Pulmonary artery endothelial cell (primary cell): ENCODE measurements at regions not wholly inside any gene's neighbourhood (a gene's known extent, or its start where the extent isn't known, plus 50 kb on each side); places are given as distances from the start of the nearest gene placed in this dataset.
"Not testable (repeated sequence)": the region's sequence is repeated elsewhere in the genome, so short reads cannot be mapped to it uniquely, and the experiment has no call there.

ENCODE experiments used
- DNase-seq: peaks from one replicate; pipeline ENCODE4 v3.0.0-alpha.2; 2011; ENCODE audit warnings: low read depth, low spot score

DNA sequence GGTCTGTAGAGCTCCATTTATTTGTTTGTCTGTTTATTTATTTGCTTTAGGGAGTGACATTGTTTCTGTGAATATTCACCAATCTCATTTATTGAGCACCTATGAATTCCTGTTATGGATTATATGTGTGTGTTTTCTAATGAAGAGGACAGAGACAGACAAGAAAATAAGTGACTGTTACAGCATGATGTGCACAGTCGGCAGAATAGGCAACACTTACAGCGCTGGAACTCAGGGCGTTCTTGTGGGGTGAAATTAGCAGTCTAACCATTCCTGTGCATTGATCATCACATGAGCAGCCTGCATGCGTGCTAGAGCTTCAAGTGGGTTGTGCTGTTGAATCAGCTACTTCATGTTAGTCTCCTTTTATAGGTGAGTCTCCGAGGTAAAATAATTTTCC lies 960.7 kb downstream of the SLC4A3 start:
- DNase-seq = no peak

DNA sequence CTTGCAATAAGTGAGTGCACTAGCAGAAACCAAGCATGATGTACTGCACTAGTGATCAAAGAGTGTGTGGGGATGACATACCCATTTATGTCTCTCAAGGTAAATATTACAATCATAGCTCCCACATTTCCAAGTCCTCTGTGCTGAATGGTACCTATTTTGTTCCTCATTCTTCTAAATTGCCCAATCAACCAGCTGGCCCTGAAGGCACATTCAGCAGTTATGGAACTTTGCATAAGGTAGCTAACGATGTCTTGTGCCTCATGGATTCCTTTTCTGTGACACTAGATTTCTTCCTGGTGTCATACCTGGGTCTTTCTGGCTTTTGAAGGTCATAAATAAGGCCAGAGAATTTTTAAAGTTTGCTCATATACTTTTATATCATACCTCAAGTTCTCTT lies 963.0 kb downstream of the SLC4A3 start:
- DNase-seq = no peak

DNA sequence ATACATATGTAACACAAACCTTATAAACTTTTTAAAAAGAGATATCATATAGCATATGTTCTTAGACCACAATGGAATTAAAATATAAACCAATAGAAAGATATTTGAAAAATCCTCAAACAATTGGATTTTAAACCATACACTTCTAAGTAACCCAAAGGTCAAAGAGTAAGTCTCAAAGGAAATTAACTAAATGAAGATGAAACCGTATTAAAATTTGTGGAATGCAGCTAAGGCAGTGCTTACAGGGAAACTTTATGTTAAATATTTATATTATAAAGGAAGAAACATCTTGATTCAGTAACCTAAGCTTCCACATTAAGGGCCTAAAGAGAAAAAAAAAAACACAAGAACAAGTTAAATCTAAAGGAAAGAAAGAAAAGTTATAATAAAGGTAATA lies 966.1 kb downstream of the SLC4A3 start:
- DNase-seq = no peak

DNA sequence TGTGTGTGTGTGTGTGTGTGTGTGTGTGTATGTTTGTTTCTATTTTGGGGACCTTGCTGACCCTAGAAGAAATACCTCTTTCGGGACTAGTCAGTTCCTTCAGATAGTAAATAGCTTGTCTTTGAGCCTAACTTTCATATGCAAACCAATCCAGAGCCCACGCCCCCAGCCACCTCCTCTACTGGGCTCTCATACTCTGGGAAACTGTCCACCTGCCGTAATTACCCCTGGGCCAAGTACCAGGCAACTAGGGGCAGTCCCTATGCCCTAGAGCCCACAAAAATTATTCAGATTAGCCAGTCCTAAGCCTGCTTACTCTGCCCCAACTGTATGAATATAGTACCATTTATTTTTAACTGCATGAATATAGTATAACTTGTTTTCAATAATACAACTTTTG lies 970.4 kb downstream of the EPHA4 start:
- DNase-seq = no peak

DNA sequence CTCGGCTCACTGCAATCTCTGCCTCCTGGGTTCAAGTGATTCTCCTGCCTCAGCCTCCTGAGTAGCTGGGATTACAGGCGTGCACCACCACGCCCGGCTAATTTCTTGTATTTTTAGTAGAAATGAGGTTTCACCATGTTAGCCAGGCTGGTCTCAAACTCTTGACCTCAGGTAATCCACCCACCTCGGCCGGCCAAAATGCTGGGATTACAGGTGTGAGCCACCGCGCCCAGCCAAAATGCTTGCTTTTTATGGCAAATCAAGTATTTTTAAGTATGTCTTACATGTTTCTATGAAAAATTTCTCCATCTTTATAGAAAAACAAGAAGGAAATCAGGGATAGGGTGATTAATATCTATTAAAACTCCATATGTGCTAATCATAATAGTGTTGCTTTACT lies 959.1 kb downstream of the EPHA4 start:
- DNase-seq = not testable (repeated sequence)

DNA sequence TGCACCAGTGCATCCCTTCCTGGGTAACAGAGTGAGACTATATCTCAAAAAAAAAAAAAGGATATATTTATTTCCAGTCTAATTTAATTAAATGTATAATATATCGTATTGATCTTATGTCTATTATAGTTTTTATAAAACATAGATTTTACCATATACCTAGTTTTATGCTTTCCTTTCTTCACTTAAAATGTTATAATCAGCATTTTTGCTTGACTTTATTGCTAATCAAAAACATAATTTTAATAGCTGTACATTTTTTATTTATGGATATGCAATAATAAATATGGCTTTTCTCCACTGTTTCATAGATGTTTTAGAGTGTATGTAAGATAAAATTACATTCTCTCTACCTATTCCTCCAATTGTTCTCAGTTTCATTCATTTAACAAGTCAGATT lies 958.0 kb downstream of the EPHA4 start:
- no peak for DNase-seq

DNA sequence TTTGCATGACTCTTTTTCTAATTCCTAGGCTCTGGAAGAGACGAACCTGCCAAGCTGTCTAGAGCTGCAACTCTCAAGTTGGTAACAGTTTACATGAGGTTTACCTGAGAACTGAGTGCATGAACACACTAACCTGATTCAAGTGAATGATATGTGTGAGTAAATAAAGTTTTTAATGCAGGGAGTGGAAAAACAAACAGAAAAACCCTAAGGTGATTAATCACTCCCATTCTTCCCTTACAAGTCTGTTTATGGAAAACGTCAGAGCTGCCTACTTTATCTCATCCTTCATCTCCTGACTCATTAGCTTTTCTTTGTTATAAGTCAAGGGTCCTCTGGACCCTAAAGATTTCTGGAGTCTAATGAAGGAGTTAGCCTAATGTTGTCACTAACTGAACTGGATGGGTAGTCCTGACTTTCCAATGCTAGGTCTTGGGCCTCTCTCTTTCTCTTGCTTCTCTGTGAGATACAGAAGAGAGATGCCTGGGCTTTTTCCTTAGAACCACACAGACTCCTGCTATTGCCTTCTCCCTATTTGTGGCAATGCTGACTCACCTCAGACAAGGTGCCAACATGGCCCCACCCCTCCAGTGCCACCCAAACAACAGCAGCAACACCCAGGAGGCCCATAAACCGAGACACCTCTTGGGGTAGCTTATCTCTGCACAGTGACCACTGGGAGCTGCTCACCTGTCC lies 952.4 kb downstream of the EPHA4 start:
- DNase-seq = no peak

DNA sequence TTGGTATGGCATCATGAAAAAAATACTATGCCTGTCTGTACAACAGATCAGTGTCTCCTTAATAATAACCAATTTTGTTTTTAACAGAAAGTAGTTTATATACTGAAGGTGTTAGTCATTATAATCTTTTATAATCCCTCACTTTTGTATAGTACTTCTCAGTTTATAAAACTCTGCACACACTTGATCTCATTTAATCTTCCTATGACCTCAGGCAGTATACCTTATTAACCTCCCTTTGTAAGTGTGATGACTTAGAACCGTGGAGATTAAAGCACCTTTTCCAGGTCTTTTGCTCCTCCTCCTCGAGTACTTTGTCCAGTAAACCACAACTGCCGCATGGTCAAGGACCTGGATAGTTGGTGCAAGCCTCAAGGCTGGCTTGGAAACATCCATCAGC lies 945.5 kb downstream of the EPHA4 start:
- DNase-seq = no peak

DNA sequence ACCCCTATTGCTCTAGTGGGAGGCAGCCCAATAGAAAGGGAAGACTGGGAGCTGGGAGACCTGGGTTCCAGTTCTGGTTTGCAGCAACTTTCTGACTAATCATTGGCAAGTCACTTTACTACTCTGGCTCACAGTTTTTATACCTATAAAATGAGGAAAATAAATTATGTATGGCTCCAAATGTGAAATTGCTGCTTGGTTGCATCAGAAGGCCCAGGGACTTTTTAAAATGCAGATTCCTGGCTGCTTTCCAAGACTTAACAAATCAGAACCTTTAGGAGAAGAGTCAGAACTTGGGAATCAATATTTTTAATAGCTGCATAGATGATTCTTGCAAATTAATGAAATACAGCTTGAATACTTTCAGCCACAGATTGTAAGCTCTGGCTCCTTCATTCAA lies 943.9 kb downstream of the EPHA4 start:
- no peak for DNase-seq

DNA sequence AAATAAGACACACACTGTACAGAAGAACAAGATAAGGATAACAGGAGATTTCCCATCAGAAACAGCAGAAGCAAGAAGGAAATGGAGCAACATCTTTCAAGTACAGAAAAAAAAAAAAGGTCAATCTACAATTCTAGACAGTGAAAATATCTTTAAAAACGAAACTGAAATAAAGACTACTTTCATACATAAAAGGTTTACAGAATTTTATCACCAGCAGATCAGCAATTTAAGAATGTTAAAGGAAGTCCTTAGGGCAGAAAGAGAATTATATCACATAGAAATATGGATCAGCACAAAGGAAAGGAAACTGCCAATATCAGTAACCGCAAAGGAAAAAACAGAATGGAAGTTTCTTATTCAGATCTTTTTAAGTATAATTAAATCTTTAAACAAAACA lies 931.0 kb downstream of the EPHA4 start:
- DNase-seq = no peak

DNA sequence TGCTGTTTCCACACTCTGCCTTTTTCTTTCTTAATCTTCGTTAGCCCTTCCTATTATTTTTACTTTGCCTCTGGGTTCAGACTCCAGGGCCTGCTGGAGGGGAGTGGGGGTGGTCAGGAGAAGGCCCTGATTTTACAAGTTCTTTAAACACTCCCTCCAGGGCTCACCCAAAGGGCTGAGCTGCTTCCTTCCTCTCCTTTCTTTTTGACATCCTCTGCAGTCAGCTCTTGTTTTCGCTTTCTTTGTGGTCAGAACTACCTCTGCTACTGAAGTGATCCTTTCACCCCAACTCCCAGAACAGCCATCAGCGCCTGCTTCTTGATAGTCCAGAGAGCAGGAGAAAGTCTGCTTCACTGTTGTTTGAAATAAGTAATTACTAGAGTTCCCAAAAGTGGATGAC lies 925.7 kb downstream of the EPHA4 start:
- no peak for DNase-seq

DNA sequence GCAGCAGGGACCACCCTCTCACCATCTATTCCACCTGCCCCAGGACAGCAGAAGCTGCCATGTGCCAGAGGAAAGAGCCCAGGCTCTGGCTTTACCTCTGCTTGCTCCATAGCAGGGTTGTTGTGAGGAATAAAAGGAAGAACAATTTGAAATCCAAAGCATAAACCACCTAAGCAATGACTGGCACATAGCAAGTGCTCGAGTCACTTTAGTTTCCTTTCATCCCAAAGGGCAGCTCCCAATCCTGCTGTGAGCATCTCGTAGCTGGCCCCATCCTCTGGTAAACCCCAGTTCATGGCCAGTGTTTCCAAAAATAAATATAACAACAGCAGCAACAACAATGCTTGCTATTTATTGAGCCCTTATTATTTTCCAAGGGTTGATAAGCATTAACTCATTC lies 923.5 kb downstream of the EPHA4 start:
- no peak for DNase-seq

DNA sequence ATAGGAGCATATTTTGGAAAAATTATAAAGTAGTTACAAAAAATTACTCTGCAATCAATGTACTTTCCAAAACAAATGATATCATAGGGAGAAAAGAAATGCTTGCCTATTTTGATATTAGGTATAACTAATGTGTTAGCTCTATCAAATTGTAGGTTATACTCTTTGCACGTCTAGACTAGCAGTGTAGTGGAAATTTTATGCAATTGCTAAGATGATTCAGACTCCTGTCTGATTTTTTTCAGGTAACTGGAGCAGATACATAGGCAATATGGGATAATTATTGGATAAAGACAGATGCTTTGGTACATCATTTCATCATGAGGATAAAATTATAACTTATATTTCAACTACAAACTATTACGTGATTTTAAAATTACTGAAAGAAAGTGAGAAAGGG lies 918.3 kb downstream of the EPHA4 start:
- DNase-seq = no peak

DNA sequence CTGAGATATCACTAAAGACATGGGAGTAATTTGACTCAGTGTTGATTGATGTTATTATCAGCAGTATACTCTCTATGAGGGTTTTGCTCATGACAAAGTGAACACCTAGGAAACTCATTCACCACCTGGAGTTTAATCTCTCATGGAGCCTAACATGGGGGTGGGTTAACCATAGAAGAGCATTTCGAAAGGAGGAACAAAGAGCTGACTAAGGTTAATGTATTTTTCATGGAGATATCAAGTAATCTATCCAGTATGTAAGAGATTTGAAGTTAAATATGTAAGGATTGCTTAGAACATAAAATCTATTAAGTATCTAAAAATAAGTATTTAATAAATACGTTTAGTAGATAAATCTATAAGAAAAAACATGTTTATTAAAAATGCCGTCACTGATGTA lies 917.8 kb downstream of the EPHA4 start:
- DNase-seq = no peak

DNA sequence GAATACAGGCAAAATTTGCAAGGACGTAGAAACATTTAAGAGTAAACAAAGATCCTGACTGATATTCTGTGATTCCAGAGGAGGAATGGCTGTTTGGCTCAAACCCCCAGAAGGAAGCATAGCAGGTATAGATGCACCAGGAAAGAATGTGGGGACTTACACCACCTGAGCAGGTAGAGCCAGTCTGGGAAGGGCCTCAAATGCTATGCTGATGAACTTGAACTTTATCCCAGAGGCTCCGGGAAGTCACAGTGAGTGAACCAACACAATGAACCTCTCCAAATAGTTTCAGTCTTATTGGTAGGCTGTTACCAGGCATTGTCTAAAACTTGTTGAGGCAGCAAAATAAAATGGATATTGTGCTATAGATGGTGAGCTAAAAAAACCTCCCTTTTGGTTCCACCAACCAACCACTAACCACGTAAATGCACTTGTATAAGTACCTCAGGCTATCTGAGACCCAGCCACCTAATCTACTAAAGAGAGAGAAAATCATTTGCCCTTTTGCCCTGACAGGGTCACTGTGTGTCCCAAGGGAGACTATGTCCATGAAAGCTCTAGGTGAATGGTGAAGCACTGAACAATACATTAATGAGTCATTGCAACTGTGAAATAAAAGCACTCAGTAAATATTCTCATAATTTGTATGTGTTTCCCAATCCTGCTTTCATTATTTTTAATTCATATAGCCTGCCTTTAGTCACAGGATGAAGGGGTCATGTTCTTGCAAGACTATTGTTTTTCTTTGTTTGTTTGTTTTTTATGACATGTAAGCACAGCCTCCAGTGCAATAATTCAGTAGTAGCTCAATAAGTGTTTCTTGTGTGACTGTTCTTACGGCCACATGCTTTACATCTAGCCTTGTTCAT lies 911.6 kb downstream of the EPHA4 start:
- no peak for DNase-seq

DNA sequence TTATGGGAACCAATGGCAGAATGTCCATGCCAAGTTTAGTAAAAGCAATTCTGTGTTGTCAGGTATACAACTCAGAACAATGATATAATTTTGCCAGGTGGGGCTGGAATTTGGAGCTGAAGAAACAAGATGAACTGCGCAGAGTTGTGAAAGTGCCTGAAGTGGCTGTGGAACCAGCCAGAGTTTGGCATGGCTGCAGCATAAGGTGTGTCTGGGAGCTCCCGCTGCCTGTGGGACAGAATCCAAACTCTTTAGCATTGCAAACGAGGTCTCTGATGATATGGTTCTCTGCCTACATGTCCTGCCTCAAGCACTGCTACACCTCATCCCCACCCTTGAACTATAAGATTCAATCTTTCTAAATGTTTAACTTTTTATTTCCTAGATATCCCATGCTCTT lies 909.7 kb downstream of the EPHA4 start:
- no peak for DNase-seq

DNA sequence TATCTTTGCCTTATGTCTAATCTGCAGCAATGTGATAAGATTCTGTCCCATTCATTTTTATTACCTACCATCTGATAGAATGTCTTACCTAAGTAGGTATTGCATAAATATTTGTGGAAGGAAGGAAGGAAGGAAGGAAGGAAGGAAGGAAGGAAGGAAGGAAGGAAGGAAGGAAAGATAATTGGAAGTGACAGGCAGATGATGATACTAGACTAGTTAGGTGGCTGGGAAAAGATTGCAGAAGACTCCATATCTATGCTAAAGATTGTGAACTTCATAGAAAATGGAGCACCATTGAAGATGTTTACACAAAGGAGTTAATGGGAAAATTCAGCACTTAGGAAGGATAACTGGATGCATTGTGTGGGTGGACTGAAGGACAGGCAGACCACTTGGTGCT lies 909.0 kb downstream of the EPHA4 start:
- DNase-seq = no peak

DNA sequence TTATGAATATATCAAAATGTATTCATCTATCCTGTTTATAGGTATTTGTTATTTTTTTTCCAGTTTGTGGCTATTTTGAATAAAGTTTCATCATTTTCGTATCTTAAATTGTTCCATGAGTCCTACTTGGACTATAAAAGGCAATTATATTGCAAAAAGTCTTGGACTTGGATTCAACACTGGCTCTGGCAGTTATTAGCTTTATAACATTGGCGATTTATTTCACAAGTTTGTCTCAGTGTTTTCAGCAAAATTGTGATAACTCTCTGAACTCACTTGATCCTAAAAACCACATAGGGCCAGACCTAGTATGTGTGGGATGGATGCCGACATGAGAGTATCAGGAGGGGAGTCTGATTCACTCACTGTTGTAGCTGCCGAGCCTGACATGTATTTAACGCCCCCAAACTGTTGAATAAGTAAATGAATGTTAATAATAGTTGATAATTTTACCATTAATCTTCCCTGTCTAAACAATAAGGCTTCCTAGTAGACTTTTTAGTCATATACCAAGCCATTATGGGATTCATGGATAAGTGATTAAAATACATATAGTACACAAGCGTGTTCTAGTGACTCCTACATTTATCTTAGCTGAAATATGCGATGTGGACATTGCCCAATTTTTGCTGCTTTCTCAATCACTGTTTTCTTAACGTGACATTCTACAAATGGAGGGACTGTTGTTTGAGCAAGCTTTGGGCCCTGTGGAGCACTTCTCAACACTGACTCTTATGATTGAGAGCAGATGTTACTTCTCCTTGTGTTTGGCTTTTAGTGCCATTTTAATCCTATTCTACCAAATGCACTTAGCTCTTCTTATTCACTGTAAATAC lies 907.6 kb downstream of the EPHA4 start:
- DNase-seq = no peak

DNA sequence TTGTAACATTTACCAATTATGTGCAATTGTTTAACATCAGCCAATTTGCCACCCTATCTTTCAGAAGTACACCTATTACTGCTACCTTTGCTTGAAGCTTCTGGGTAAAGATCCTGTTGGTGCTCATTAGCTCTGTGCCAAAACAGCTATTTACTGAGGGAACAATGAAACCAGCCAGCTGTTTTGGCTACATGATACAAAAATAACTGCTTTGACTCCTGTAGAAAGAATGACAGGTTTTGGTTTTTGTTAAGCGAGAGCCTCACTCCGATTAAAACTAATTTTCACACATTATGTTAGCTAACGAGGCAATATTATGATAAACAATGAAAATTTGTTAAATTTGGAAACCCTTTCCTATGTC lies 907.0 kb downstream of the EPHA4 start:
- DNase-seq = no peak

DNA sequence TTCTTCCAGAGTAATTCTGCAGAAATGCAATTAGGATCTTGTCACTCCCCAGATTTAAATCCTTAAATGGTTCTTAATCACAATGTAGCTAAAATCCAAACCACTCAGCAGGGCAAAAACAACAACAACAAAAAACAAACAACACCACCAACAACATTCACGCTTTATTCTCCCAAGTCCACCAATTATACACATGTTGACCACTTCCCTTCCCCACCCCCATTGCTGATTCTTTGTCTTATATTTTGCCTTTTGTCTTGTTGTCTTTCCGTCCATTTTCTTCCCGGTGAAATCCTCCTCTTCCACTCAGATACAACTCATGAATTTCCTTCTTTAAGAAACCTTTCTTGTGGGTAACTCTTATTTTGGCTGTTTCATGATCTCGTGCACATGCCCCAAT lies 902.8 kb downstream of the EPHA4 start:
- no peak for DNase-seq

DNA sequence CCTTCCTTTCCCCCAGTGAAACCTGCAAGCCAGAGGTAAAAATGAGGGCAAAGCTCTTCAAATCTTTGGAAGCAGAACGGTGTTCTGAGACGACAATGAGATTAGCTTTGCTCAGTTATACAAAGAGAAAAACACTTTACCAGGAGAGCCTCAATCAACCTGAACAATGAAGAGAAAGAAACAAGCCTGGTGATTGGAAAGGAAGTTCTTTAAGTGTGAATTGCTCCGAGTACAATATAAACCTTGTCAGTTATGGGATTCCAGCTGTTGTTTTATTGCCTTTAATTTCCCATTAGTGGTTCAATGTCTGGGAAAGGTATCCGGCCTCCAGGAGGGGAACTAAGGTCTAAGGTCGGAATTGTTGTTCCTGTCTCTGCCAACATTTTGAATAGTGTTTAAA lies 901.6 kb downstream of the EPHA4 start:
- no peak for DNase-seq

DNA sequence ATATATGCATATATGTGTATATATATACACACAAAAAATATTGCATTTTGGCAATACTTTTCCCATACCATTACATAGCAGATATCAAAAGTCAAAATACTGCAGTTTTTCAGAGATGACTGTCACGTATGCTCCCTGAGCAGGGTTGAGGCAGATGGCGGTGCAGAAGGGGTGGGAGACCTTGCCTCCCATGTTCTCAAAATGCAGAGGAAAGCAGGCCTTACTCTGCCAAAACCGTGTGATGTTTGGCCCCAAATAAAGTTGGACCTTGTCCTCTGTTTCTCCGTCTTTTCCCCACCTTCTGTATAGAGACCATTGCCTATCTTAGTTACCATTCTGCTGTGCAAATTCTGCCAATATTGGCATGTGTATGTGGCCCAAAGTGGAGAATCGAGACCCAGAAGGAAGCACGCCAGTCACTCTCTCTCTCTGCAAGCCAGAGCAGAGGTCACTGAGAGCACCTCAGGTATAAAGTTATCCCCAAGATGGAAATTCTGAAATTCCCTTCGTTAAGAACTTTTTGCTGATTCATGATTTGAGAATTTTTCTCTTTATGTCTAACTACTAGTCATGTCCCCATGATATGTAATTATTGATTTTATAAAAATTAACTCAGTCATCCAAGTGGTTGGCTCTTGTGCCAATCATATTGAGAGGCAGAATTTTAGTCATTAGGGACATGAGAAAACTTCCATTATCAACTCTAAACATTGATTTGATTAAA lies 898.8 kb downstream of the EPHA4 start:
- no peak for DNase-seq
